ENCODE measurements at regions not wholly inside any gene's neighbourhood (a gene's known extent, or its start where the extent isn't known, plus 50 kb on each side); places are given as distances from the start of the nearest gene placed in this dataset.
"Not testable (repeated sequence)": the region's sequence is repeated elsewhere in the genome, so short reads cannot be mapped to it uniquely, and the experiment has no call there.

DNA sequence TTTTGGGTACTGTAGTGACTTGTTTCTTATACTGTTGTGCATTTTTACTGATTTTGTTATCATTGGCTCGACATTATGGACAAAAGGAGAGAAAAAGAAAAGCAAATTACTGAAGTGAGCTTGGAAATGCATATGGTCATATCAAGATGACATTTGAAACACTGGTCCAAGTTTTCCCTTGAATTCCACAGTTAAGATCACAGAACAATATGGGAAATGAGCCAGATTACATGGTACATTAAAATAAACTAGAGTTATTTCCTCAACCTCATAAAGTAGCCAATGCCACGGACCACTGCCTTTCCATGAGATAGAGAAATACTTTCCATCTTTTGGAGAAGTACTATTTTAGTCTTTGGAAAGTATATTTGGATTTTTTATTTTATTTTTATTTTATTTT, 62.0 kb upstream of the SGPP2 start:
- Histone ChIP-seq H3K4me3 (ENCODE audit: low read length) (no peak overlapping the region), H3K27ac (ENCODE audit: low read depth, low read length) (no peak overlapping the region), H3K27me3 (ENCODE audit: insufficient read depth, low read length, poor library complexity, severe bottlenecking) (no peaks in the 10 kb centered on the region), H3K4me1 (ENCODE audit: insufficient read depth, low read length) (no peaks in the 10 kb centered on the region), H3K36me3 (ENCODE audit: insufficient read depth, low read length) (no peaks in the 10 kb centered on the region), H3K9me3 (ENCODE audit: low read length) (no peaks in the 10 kb centered on the region)
- H3K9me3 Mint-ChIP-seq, result no peaks in the 10 kb centered on the region
- no peaks in the 10 kb centered on the region for H3K4me1 Mint-ChIP-seq
- H3K4me3 Mint-ChIP-seq, result no peak overlapping the region
- no peak for DNase-seq
- H3K36me3 Mint-ChIP-seq, result no peaks in the 10 kb centered on the region
- POLR2A ChIA-PET, result no interaction called here
- CTCF ChIA-PET, result no interaction called here
- H3K27ac Mint-ChIP-seq, result no peak overlapping the region
- H3K27me3 Mint-ChIP-seq, result peaks cover 5 to 10% of the 10 kb centered on the region in 2 donors

- Histone ChIP-seq H3K9me3 (ENCODE audit: low read length) (no peaks in the 10 kb centered on the region), H3K27me3 (ENCODE audit: insufficient read depth, low read length, poor library complexity, severe bottlenecking) (no peaks in the 10 kb centered on the region), H3K27ac (ENCODE audit: low read depth, low read length) (no peak overlapping the region), H3K4me1 (ENCODE audit: insufficient read depth, low read length) (no peaks in the 10 kb centered on the region), H3K4me3 (ENCODE audit: low read length) (no peak overlapping the region), H3K36me3 (ENCODE audit: insufficient read depth, low read length) (no peaks in the 10 kb centered on the region)
- CTCF ChIA-PET, result no interaction called here
- Mint-ChIP-seq H3K9me3 (peaks cover 0 to 5% (median 0%) of the 10 kb centered on the region in 5 donors), H3K27ac (no peak overlapping the region), H3K4me1 (no peaks in the 10 kb centered on the region), H3K27me3 (peaks cover 3% of the 10 kb centered on the region in 2 donors), H3K4me3 (no peak overlapping the region), H3K36me3 (no peaks in the 10 kb centered on the region)
- DNase-seq, result no peak
- POLR2A ChIA-PET, result no interaction called here
These were observed 60.0 kb upstream of the SGPP2 start for GRCh38 chr2:222364285-222364895.

GRCh38 chr2:222368280-222368679, 56.1 kb upstream of the SGPP2 start:
- H3K4me3 Mint-ChIP-seq; H3K27ac Mint-ChIP-seq; H3K36me3 ChIP-seq (ENCODE audit: insufficient read depth, low read length); H3K36me3 Mint-ChIP-seq; H3K27me3 ChIP-seq (ENCODE audit: insufficient read depth, low read length, poor library complexity, severe bottlenecking); H3K9me3 ChIP-seq (ENCODE audit: low read length); POLR2A ChIA-PET; H3K27ac ChIP-seq (ENCODE audit: low read depth, low read length); CTCF ChIA-PET; H3K4me3 ChIP-seq (ENCODE audit: low read length); DNase-seq; H3K4me1 Mint-ChIP-seq; H3K4me1 ChIP-seq (ENCODE audit: insufficient read depth, low read length): not testable (repeated sequence)
- peaks cover 1 to 15% (median 11%) of the 10 kb centered on the region in 5 donors for H3K9me3 Mint-ChIP-seq
- peaks cover 3 to 15% of the 10 kb centered on the region in 2 donors for H3K27me3 Mint-ChIP-seq

DNA sequence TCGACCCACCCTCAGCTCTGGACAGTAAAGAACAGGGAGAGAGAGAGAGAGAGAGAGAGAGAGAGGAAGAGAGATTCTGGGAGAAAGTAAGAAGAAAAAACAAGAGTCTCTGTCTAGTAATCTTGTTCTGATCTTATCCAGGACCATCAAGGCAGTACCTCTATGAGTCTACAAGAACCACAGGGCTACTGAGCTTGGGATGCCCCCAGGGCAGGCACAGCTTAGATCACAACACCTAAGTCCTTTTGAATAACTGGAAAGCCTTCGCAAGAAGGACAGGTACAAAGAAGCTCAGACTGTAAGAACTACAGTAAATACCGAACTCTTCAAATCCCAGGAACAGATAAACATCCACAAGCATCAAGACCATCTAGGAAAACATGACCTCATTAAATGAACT, 51.4 kb upstream of the SGPP2 start:
- no peaks in the 10 kb centered on the region for H3K36me3 ChIP-seq (ENCODE audit: insufficient read depth, low read length)
- CTCF ChIA-PET, result no interaction called here
- H3K27me3 Mint-ChIP-seq, result peaks cover 3 to 20% of the 10 kb centered on the region in 2 donors
- no peak overlapping the region for H3K27ac Mint-ChIP-seq
- H3K36me3 Mint-ChIP-seq, result no peaks in the 10 kb centered on the region
- POLR2A ChIA-PET, result no interaction called here
- no peaks in the 10 kb centered on the region for H3K4me1 Mint-ChIP-seq
- H3K9me3 ChIP-seq (ENCODE audit: low read length), result no peaks in the 10 kb centered on the region
- H3K27ac ChIP-seq (ENCODE audit: low read depth, low read length), result no peak overlapping the region
- no peaks in the 10 kb centered on the region for H3K27me3 ChIP-seq (ENCODE audit: insufficient read depth, low read length, poor library complexity, severe bottlenecking)
- no peak overlapping the region for H3K4me3 Mint-ChIP-seq
- peaks cover 7 to 18% (median 12%) of the 10 kb centered on the region in 5 donors for H3K9me3 Mint-ChIP-seq
- no peaks in the 10 kb centered on the region for H3K4me1 ChIP-seq (ENCODE audit: insufficient read depth, low read length)
- DNase-seq, result no peak
- H3K4me3 ChIP-seq (ENCODE audit: low read length), result no peak overlapping the region
